Kidney epithelial cell (primary cell): ENCODE measurements at regions not wholly inside any gene's neighbourhood (a gene's known extent, or its start where the extent isn't known, plus 50 kb on each side); places are given as distances from the start of the nearest gene placed in this dataset.

ENCODE experiments used
- DNase-seq: peaks from one replicate; pipeline ENCODE4 v3.0.0-alpha.2; 2010; ENCODE audit warnings: low read depth
- H3K27me3 ChIP-seq: 2 replicates; pipeline ENCODE4 v1.6.0; 2011; ENCODE audit warnings: low read length; ENCODE audit not compliant: control insufficient read depth, insufficient read depth
- H3K36me3 ChIP-seq: 2 replicates; pipeline ENCODE4 v1.5.1; 2011; ENCODE audit warnings: low read length; ENCODE audit not compliant: control insufficient read depth, insufficient read depth
- H3K4me3 ChIP-seq: 2 replicates; pipeline ENCODE4 v1.5.1; 2011; ENCODE audit warnings: low read depth, mild to moderate bottlenecking, control low read depth, low read length
- CTCF ChIP-seq: IDR thresholded peaks from 2 replicates; pipeline ENCODE4 v1.5.1; 2011; ENCODE audit warnings: mild to moderate bottlenecking, moderate library complexity, low read length, control low read depth, inconsistent platforms; ENCODE audit not compliant: insufficient read depth, poor library complexity, severe bottlenecking

GRCh38 chr15:29910068-29910467 lies 87.8 kb upstream of the TJP1 start:
- Histone ChIP-seq H3K36me3 (no peaks in the 10 kb centered on the region), H3K27me3 (no peaks in the 10 kb centered on the region), H3K4me3 (no peak overlapping the region)
- DNase-seq: no peak
- TF ChIP-seq CTCF: no peak

- H3K4me3 ChIP-seq: no peak overlapping the region
- DNase-seq: no peak
Observed at GRCh38 chr15:29904757-29905417, 82.6 kb upstream of the TJP1 start.

GRCh38 chr15:29903785-29904464 lies 81.7 kb upstream of the TJP1 start:
- no peak overlapping the region for H3K4me3 ChIP-seq
- DNase-seq: no peak
- H3K27me3 ChIP-seq: no peaks in the 10 kb centered on the region
- TF ChIP-seq CTCF: no peak
- no peaks in the 10 kb centered on the region for H3K36me3 ChIP-seq

More at GRCh38 chr15:29904757-29905417, 82.6 kb upstream of the TJP1 start:
- Histone ChIP-seq H3K27me3 (no peaks in the 10 kb centered on the region), H3K36me3 (no peaks in the 10 kb centered on the region)
- TF ChIP-seq CTCF: no peak

- no peaks in the 10 kb centered on the region for H3K27me3 ChIP-seq
- no peak for TF ChIP-seq CTCF
- DNase-seq: no peak
- H3K36me3 ChIP-seq: no peaks in the 10 kb centered on the region
- H3K4me3 ChIP-seq: no peak overlapping the region
Observed at GRCh38 chr15:29903028-29903427, 80.8 kb upstream of the TJP1 start.

- Histone ChIP-seq H3K27me3 (no peaks in the 10 kb centered on the region), H3K4me3 (no peak overlapping the region), H3K36me3 (no peaks in the 10 kb centered on the region)
- no peak for TF ChIP-seq CTCF
- DNase-seq: no peak
Observed at GRCh38 chr15:29900237-29901189, 78.2 kb upstream of the TJP1 start.
